ENCODE measurements at regions not wholly inside any gene's neighbourhood (a gene's known extent, or its start where the extent isn't known, plus 50 kb on each side); places are given as distances from the start of the nearest gene placed in this dataset.
"Not testable (repeated sequence)": the region's sequence is repeated elsewhere in the genome, so short reads cannot be mapped to it uniquely, and the experiment has no call there.

GRCh38 chr4:101730291-101731117, 60.0 kb upstream of the BANK1 start:
- no peak for FAIRE-seq

- FAIRE-seq = no peak
Observed at GRCh38 chr4:101727238-101727637, 63.3 kb upstream of the BANK1 start.

GRCh38 chr4:101724093-101724492, 66.4 kb upstream of the BANK1 start:
- FAIRE-seq = no peak

GRCh38 chr4:101718810-101719209, 71.7 kb upstream of the BANK1 start:
- no peak for FAIRE-seq

GRCh38 chr4:101711590-101712260, 78.8 kb upstream of the BANK1 start:
- no peak for FAIRE-seq

- FAIRE-seq = no peak
Observed at GRCh38 chr4:101710806-101711205, 79.7 kb upstream of the BANK1 start.

GRCh38 chr4:101708293-101709039, 82.1 kb upstream of the BANK1 start:
- no peak for FAIRE-seq

- no peak for FAIRE-seq
Observed at GRCh38 chr4:101707596-101707995, 82.9 kb upstream of the BANK1 start.

- FAIRE-seq = no peak
Observed at GRCh38 chr4:101706535-101707057, 83.9 kb upstream of the BANK1 start.

- no peak for FAIRE-seq
Observed at GRCh38 chr4:101701551-101701950, 89.0 kb upstream of the BANK1 start.

- FAIRE-seq = no peak
Observed at GRCh38 chr4:101699441-101700124, 90.9 kb upstream of the BANK1 start.

- FAIRE-seq = no peak
Observed at GRCh38 chr4:101697266-101697665, 93.3 kb upstream of the BANK1 start.

GRCh38 chr4:101696276-101697010, 94.1 kb upstream of the BANK1 start:
- no peak for FAIRE-seq

- no peak for FAIRE-seq
Observed at GRCh38 chr4:101695176-101695575, 95.4 kb upstream of the BANK1 start.

- FAIRE-seq = not testable (repeated sequence)
Observed at GRCh38 chr4:101694403-101694802, 96.1 kb upstream of the BANK1 start.

- FAIRE-seq = no peak
Observed at GRCh38 chr4:101693842-101694398, 96.6 kb upstream of the BANK1 start.

GRCh38 chr4:101689220-101689619, 101.3 kb upstream of the BANK1 start:
- no peak for FAIRE-seq

- FAIRE-seq = no peak
Observed at GRCh38 chr4:101685126-101685525, 105.4 kb upstream of the BANK1 start.

GRCh38 chr4:101682946-101683345, 107.6 kb upstream of the BANK1 start:
- FAIRE-seq = no peak

GRCh38 chr4:101678180-101678579, 112.3 kb upstream of the BANK1 start:
- FAIRE-seq = no peak

GRCh38 chr4:101670897-101671296, 119.6 kb upstream of the BANK1 start:
- no peak for FAIRE-seq

- no peak for FAIRE-seq
Observed at GRCh38 chr4:101670370-101670769, 120.2 kb upstream of the BANK1 start.
